GM12865 (cell line): ENCODE measurements at regions not wholly inside any gene's neighbourhood (a gene's known extent, or its start where the extent isn't known, plus 50 kb on each side); places are given as distances from the start of the nearest gene placed in this dataset.

ENCODE experiments used
- DNase-seq: peaks from one replicate; pipeline ENCODE4 v3.0.0; 2010; ENCODE audit warnings: low read depth
- H3K4me3 ChIP-seq: 2 replicates; pipeline ENCODE4 v1.5.1; 2011; ENCODE audit warnings: mild to moderate bottlenecking, low read depth, low read length, control low read depth
- CTCF ChIP-seq: IDR thresholded peaks from 2 replicates; pipeline ENCODE4 v1.5.1; 2011; ENCODE audit warnings: low read length, control low read depth, low read depth, inconsistent platforms; ENCODE audit not compliant: insufficient read depth; ENCODE audit errors: missing control alignments

- DNase-seq, result no peak
- H3K4me3 ChIP-seq, result no peak overlapping the region
- no peak for TF ChIP-seq CTCF
These were observed 114.1 kb upstream of the TEX51 start for GRCh38 chr2:126784621-126785020.

- DNase-seq, result no peak
- no peak for TF ChIP-seq CTCF
- H3K4me3 ChIP-seq, result no peak overlapping the region
These were observed 113.5 kb upstream of the TEX51 start for GRCh38 chr2:126785236-126785635.

GRCh38 chr2:126785862-126786261, 112.8 kb upstream of the TEX51 start:
- no peak for TF ChIP-seq CTCF
- no peak overlapping the region for H3K4me3 ChIP-seq
- DNase-seq, result no peak

- no peak for DNase-seq
- TF ChIP-seq CTCF, result no peak
- H3K4me3 ChIP-seq, result no peak overlapping the region
These were observed 111.9 kb upstream of the TEX51 start for GRCh38 chr2:126786765-126787164.

GRCh38 chr2:126787289-126787688, 111.4 kb upstream of the TEX51 start:
- TF ChIP-seq CTCF, result no peak
- H3K4me3 ChIP-seq, result no peak overlapping the region
- no peak for DNase-seq

GRCh38 chr2:126788113-126788512, 110.6 kb upstream of the TEX51 start:
- TF ChIP-seq CTCF, result no peak

GRCh38 chr2:126788652-126789051, 110.0 kb upstream of the TEX51 start:
- TF ChIP-seq CTCF, result no peak
- H3K4me3 ChIP-seq, result no peak overlapping the region
- no peak for DNase-seq

More at GRCh38 chr2:126788113-126788512, 110.6 kb upstream of the TEX51 start:
- no peak overlapping the region for H3K4me3 ChIP-seq
- no peak for DNase-seq
